Nephron progenitor cell (in vitro differentiated cells): ENCODE measurements at regions not wholly inside any gene's neighbourhood (a gene's known extent, or its start where the extent isn't known, plus 50 kb on each side); places are given as distances from the start of the nearest gene placed in this dataset.

Experiments
- DNase-seq: peaks from one replicate; pipeline ENCODE4 v3.0.0; 2021
- H3K27ac Mint-ChIP-seq: 2 replicates; pipeline ENCODE4 v1.8.0; 2021; ENCODE audit warnings: mild to moderate bottlenecking, moderate library complexity, mixed read lengths
- H3K27me3 Mint-ChIP-seq: 2 replicates; pipeline ENCODE4 v1.8.0; 2021; ENCODE audit warnings: mild to moderate bottlenecking, low read depth, mixed read lengths; ENCODE audit not compliant: poor library complexity
- H3K36me3 Mint-ChIP-seq: 2 replicates; pipeline ENCODE4 v1.8.0; 2021; ENCODE audit warnings: low read depth, mixed read lengths
- H3K4me1 Mint-ChIP-seq: 2 replicates; pipeline ENCODE4 v1.8.0; 2021; ENCODE audit warnings: mixed read lengths
- H3K4me3 Mint-ChIP-seq: 2 replicates; pipeline ENCODE4 v1.8.0; 2021; ENCODE audit warnings: mild to moderate bottlenecking, moderate library complexity, mixed read lengths
- H3K9me3 Mint-ChIP-seq: 2 replicates; pipeline ENCODE4 v1.8.0; 2021; ENCODE audit warnings: mild to moderate bottlenecking, moderate library complexity, mixed read lengths
- CTCF ChIP-seq: fragments of 200-600 bp; sonication (generic); IDR thresholded peaks from 2 replicates; pipeline ENCODE4 v1.5.0; 2021; ENCODE audit warnings: antibody characterized with exemption

- Mint-ChIP-seq H3K4me3 (no peak overlapping the region), H3K9me3 (peaks cover 29% of the 10 kb centered on the region), H3K36me3 (peaks cover 4% of the 10 kb centered on the region), H3K4me1 (peaks cover 22% of the 10 kb centered on the region), H3K27me3 (peaks cover 9% of the 10 kb centered on the region), H3K27ac (no peak overlapping the region)
- no peak for DNase-seq
- TF ChIP-seq CTCF, result no peak
Measured at GRCh38 chr10:78832281-78832680, 236.5 kb upstream of the ZMIZ1 start.

- Mint-ChIP-seq H3K4me3 (no peak overlapping the region), H3K9me3 (peaks cover 27% of the 10 kb centered on the region), H3K27ac (no peak overlapping the region), H3K4me1 (no peaks in the 10 kb centered on the region), H3K27me3 (peaks cover 12% of the 10 kb centered on the region), H3K36me3 (peaks cover 4% of the 10 kb centered on the region)
- no peak for TF ChIP-seq CTCF
- DNase-seq, result no peak
Measured at GRCh38 chr10:78838141-78838657, 230.6 kb upstream of the ZMIZ1 start.

- TF ChIP-seq CTCF, result no peak
- H3K4me3 Mint-ChIP-seq, result no peak overlapping the region
Measured at GRCh38 chr10:78843495-78843894, 225.3 kb upstream of the ZMIZ1 start.

GRCh38 chr10:78844960-78845607 is 223.7 kb upstream of the ZMIZ1 start:
- H3K36me3 Mint-ChIP-seq, result no peaks in the 10 kb centered on the region
- H3K9me3 Mint-ChIP-seq, result peaks cover 10% of the 10 kb centered on the region
- H3K4me1 Mint-ChIP-seq, result peaks cover 9% of the 10 kb centered on the region
- TF ChIP-seq CTCF, result no peak
- H3K4me3 Mint-ChIP-seq, result no peak overlapping the region
- H3K27me3 Mint-ChIP-seq, result peaks cover 11% of the 10 kb centered on the region
- DNase-seq, result no peak
- H3K27ac Mint-ChIP-seq, result no peak overlapping the region

More at GRCh38 chr10:78843495-78843894, 225.3 kb upstream of the ZMIZ1 start:
- Mint-ChIP-seq H3K4me1 (peaks cover 9% of the 10 kb centered on the region), H3K36me3 (no peaks in the 10 kb centered on the region), H3K9me3 (peaks cover 10% of the 10 kb centered on the region), H3K27ac (no peak overlapping the region), H3K27me3 (peaks cover 12% of the 10 kb centered on the region)
- no peak for DNase-seq

GRCh38 chr10:78846071-78846470 is 222.7 kb upstream of the ZMIZ1 start:
- Mint-ChIP-seq H3K36me3 (no peaks in the 10 kb centered on the region), H3K9me3 (peaks cover 9% of the 10 kb centered on the region), H3K27ac (no peak overlapping the region), H3K4me3 (no peak overlapping the region), H3K27me3 (peaks cover 9% of the 10 kb centered on the region), H3K4me1 (peaks cover 13% of the 10 kb centered on the region)
- no peak for TF ChIP-seq CTCF
- DNase-seq, result no peak

GRCh38 chr10:78846760-78847159 is 222.0 kb upstream of the ZMIZ1 start:
- H3K36me3 Mint-ChIP-seq, result no peaks in the 10 kb centered on the region
- peaks cover 20% of the 10 kb centered on the region for H3K4me1 Mint-ChIP-seq
- H3K27me3 Mint-ChIP-seq, result peaks cover 11% of the 10 kb centered on the region
- H3K9me3 Mint-ChIP-seq, result peaks cover 4% of the 10 kb centered on the region
- no peak overlapping the region for H3K27ac Mint-ChIP-seq
- H3K4me3 Mint-ChIP-seq, result no peak overlapping the region
- DNase-seq, result no peak
- no peak for TF ChIP-seq CTCF
